Renal pelvis (tissue), 1 donor: ENCODE measurements at regions not wholly inside any gene's neighbourhood (a gene's known extent, or its start where the extent isn't known, plus 50 kb on each side); places are given as distances from the start of the nearest gene placed in this dataset.
"Not testable (repeated sequence)": the region's sequence is repeated elsewhere in the genome, so short reads cannot be mapped to it uniquely, and the experiment has no call there.

ENCODE experiments used
- DNase-seq: peaks from one replicate; pipeline ENCODE4 v3.0.0-alpha.2; 2013

DNA sequence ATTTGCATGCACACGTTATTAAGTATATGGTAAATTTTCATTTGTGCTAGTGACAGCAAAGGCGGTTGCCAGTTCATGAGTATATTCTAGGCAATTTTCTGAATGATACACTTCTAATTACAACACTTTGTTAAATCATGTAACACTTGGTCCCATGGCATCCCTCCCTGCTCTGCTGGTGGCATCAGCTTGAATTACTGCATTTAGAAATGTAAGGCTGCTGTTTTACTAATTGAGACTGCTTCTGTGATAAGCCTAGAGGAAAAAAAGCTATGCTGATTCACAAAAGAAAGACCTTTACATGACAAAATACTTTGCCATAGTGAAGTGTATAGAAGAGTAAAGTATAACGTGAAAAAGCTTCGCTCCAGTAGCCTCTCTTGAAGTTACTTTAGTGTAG is 636.1 kb downstream of the KCNH5 start:
- DNase-seq = no peak

DNA sequence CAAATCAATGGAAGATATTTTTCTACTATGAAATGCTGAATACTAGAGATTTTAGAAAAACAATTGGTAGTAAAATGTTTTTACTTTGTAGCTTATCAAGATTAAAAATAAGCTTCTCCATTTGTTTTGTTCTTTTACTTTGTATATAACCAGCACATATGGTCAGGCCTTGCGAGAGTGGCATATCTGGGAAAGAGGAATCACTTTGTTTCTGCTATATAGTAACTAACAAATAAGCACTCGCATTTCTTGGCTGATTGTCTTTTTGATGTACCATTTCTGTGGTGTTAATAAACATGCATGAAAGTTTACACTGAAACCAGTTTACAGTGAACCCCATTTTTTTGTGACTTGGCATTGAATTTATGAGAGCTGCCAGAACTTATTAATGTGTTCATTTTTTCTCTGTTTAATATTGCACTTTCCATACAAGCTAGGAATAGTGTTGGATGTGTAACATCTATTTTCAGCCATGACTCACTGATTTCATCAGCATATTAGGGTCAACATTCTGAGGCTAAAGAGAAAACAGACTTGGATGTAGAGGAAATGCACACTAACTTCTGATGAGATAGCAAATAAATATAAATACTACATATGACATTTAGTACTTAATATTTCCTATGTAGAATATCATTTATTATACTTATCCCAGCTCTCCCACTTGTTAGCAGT is 635.5 kb downstream of the KCNH5 start:
- DNase-seq = no peak

DNA sequence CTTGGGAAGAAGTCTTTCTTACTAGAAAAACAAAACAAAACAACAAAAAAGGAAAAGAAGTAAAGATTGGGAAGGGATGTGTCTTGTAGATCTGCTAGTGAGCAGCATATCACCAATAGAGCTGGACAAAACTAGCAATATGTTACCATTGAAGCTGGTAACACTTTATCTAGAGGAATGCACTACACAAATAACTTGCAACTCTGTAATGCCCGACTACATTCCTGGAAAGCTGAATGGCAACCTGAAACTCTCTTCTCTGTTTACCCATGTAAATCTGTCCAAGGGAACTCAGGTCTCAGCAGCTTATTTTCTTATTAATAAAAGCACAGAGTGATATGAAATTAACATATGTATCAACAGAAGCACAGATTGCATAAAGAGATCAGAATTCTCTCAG is 624.4 kb downstream of the KCNH5 start:
- DNase-seq = peak; percentile 22

DNA sequence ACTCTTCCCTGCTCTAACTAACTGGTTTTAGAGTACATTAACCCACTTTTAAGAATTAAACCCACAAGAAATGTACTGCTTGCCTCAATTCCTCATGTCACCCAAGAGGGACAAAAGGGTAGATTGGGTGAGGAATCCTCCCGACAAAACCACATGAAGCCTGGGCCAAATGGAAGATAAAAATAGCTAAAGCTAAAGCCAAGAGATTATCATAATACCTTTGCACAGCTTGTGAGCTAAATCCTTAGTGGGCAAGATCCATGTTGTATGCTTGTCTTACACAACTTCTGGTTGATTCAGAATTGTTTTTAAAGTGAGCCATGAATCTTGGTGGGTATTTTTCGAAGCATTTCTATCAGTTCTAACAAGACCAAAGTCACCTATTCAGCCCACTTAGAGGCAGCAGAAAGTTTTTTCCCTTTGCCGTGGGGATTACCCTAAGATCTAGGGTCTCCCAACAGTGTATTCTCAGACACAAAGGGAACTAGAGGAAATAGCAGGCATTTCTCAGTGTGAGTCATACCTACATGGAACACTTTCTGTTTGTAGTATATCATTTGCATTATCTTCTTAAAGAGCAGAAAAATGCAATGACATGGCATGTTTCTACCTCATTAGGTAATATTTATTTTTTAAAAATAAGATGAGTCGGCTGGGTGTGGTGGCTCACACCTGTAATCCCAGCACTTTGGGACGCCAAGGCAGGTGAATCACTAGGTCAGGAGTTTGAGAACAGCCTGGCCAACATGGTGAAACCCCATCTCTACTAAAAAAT is 616.6 kb downstream of the KCNH5 start:
- no peak for DNase-seq

DNA sequence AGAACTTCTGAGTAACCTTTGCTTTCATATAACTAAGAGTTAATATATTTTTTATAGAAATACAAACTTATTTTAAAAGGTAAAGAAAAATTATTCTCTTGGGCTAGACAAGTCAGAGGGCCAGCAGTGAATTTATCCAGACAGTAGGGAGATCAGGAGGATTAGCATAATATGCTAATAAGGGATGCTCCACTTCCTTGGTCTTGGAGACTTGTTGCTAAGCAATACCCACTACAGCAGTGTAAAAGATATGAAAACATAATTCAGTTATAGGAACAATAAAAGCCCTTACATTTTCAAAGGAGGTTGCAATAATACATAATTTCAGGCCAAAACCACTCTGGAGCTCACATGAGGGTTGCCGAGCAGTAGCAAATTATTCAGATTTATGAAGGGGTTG is 615.6 kb downstream of the KCNH5 start:
- no peak for DNase-seq

DNA sequence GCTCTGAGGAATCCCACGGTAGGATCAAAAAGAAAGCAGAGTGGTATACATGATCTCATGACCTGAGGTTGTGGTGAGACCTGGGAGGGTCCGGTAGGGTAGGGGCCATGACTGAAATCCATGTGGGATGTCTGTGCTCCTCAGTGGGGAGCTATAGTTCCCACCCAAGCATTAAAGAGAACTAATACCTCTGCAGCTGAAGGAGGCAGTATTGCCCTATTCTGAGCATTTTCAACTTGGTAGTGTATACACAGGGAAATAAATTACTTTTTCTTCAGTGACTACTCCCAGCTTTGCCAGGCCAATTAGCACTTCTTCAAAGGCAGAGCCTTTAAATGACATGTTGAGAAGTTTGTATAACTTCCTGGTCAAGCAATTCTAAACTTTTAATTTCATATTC is 613.8 kb downstream of the KCNH5 start:
- no peak for DNase-seq

DNA sequence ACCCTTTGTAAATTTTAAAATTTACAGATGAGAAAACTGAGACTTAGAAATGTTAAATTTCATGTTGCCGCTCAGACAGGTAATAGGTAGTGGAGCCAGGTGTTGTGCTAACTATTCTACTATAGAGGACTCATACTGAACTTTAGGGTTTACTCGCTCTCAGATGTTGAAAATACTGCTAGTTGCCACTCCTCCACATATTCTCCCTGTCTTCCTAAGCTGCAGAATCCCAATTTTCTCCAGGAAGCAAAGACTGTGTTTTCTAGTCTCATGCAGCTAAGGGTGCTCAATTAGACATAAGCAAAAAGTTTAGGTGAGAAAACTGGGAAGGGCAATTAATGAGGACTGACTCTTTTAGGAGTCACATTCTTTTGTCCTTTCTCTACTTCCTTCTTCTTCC is 612.3 kb downstream of the KCNH5 start:
- DNase-seq = no peak

DNA sequence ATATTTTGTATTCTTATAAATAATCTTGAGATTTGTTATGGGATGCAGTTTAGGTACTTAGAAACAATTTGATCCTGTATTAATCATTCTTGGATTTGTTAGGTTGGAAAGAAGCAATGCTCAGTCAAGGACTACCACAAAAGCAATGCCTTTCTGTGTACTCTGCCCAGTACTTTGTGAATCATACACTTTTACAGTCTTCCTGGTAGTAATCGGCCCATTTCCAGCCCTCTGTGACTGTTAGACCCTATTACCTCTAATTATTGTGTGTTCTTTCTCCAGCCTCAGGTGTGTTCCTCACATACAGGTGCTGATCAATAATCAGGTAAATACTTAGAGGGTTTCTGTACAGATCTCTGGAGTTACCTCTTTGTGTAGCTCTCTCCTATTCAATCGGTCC is 609.0 kb downstream of the KCNH5 start:
- no peak for DNase-seq

DNA sequence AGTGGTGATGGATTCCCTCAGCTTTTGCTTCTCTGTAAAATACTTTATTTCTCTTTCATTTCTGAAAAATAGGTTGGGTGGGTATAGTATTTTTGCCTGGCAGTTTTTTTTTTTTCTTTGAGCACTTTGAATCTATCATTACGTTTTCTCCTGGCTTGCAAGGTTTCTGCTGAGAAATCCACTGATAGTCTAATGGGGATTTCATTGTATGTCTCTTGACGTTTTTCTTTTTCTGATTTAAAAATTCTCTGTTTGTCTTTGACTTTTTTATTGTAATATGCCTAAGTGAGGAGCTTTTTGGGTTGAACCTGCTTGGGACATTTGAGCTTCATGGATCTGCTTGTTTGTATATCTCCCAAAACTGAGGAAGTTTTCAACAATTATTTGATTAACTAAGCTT is 606.0 kb downstream of the KCNH5 start:
- no peak for DNase-seq

DNA sequence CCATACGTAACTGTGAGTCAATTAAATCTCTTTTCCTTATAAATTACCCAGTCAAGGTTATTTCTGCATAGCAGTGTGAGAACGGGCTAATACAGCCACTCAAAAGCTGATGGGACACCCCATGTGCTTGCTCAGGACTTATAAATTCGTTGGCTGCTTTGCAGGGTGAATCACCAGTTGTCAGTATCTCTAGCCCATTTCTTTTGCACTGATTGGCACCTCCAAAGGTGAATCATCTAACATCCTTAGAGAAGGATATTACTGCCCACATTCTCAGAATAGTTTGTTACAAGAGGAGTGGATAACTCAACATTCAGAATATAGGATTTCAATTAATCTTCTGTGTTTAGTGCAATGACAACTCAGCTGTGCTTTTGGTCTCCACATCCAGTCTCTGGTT is 601.5 kb downstream of the KCNH5 start:
- DNase-seq = no peak

DNA sequence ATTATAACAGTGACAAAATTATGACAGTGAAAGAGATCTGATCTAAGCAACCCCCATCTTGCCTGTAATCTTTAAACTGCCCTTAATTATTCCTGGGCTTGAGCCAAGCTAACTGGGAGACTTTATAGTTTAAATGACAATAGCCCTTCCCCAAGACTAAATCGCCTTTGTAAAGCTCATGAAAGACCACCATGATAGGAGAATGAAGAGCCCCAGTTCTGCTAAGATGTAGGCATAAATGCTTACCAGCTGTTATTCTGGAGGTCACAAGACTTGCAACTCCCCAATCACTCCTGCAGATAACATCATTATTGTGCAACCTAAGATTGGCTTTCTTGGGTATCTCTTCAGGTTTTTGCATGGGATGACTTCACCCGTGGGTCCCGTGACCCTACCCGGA is 599.7 kb downstream of the KCNH5 start:
- no peak for DNase-seq

DNA sequence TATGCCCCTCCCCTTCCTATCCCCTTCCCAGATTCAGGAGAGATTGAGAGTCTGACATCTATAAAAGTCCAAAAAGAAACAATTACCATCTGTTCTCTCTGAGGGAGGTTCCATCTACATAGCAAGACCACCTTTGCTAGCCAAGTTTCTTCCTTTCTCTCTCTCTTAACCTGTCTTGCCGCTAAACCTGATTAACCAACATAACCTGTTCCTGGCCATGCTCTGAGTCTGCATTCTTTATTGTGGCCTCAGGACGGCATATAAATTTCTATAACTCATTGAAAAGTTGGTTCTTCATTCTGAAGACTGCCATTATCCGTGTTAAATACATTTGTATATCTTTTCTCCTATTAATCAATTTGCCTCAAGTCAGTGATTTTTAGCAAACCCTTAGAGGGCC is 594.0 kb downstream of the KCNH5 start:
- DNase-seq = no peak

DNA sequence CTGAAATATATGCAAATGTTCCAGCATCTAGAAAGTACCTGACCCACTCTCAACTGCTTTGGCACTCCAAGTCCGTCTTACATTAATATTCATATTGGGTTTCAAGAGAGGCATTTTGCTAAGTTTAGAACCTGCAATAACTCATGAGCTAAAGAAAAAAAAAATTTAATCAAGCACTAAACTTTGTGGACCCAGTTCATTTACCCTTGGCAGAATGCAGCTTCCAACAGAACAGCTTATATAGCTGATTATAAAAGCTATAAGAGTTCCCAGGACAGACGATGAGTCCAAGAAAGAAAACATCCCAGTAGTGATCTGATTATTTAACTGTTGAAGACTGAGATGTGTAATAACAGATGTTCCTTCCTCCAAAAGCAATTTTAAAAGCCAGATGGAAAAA is 592.0 kb downstream of the KCNH5 start:
- no peak for DNase-seq

DNA sequence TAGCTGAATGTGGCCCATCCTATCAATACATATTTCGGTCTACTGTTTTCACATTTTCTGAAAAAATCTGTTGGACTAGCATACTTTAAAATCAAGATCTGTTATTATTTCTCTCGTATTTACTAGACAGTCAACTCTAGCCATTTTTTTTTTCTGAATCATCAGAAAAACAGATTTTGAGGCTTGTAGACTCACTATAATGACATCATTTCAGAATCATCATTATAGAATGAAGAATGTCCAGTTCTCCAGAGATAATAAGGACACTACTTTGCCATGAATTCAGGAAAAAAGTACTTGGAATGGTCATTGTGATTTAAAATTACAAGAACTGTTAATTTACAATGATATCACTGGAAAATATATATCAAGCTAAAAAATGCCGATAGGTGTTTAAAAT is 589.8 kb downstream of the KCNH5 start:
- no peak for DNase-seq

DNA sequence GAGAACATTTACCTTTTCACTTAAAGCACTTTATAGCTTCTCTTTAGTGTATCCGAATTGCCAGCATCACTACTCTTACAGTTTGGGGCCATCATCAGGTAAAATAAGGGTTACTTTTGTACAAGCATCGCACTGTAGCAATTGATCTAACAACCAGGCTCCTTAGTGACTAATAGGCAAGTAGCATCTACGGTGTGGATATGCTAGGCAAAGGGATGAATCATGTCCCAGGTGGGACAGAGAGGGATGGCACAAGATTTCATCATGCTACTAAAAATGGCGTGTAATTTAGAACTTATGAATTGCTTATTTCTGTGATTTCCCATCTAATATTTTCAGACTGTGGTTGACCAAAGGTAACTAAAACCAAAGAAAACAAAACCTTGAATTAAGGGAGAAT is 582.3 kb downstream of the KCNH5 start:
- DNase-seq = no peak

DNA sequence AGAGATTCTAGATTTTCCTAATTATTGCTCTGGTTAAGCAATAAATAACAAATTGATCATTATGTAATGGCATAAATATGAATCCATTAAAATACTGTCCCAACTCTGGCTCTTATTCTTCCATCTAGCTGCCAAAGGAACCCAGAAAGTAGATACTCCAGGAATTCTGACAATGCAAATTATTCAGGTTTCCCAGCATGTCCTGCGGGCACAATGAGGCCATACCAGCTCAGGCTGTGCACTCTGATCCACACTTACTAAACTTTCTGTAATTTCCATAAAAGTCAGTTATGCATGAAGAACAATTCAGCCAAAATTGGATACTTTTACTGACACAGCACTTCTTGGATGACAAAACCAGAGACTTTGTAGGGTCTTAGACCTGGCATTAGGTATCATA is 576.3 kb downstream of the KCNH5 start:
- DNase-seq = no peak

DNA sequence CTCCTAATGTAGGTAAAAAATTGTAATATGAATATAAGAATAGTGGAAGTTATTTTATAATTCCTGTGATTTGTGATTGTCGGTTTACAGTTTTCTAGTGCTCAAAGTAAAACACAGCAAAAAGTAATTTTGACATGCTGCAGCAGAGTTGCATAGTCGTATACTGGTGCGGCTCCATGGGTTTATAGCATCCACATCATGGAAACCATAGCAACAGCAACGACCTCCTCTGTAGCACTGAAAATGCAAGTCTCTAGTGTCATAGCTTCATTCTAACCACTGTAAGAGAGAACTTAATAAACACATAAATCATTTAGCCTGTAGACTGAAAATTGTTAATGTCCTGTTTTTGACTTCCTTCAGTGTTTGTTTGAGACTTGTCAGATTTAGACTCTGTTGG is 574.3 kb downstream of the KCNH5 start:
- no peak for DNase-seq

DNA sequence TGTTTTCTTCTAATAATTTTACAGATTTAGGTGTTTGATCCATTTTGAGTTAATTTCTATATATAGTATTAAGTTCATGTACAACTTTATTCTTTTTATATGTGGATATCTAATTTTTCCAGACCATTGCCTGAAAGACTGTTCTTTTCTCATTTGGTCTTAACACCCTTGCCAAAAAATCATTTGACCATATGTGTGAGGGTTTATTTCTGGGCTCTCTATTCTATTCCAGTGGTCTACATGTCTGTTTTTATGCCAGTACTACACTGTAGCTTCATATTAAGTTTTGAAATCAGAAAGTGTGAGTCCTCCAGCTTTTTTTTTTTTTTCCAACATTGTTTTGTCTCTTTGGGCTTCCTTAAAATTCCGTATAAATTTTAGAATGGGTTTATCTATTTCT is 554.1 kb downstream of the KCNH5 start:
- DNase-seq = no peak

DNA sequence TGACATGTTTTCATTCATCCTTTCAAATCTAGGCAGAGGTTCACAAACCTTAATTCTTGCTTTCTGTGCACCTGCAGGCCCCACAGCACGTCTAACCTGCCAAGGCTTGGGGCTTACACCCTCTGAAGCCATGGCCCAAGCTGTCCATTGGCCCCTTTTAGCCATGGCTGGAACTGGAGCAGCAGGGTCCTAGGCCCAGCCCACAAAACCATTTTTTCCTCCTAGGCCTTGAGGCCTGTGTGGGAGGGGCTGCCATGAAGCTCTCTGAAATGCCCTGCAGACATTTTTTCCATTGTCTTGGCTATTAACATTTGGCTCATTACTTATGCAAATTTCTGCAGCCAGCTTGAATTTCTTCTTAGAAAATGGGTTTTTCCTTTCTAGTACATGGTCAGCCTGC is 547.5 kb downstream of the KCNH5 start:
- no peak for DNase-seq

DNA sequence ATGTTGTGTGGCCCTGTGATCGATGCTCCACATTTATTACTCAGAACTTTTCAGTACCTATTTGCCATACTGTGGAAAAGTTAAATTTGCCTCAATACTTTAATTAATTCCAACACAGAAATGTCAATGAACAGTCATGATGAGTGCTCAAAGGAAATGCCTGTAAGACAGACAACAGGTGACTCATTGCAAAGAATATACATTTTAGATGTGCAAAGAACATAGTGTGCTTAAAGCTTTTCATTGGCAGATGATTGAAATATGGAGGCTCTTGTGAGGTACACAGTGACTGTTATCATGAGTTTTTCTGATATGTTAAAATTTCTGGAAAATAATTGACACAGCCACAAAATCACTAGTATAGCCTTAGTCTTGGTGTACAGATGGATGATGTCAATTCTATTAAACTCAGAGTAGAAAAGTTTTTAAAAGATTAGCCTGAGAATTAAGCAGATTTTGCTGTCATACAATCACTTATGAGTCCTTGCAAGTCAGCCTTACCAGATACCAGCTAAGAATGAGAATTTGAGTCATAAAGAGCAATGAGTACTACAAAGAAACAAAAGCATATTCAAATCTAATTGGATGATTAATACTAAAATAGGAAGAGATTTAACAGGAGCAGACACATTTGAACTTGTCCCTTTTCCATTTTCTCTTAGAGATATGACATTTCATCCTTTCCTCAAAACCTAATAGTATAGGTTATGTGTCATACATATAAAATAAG is 544.1 kb downstream of the KCNH5 start:
- DNase-seq = no peak

DNA sequence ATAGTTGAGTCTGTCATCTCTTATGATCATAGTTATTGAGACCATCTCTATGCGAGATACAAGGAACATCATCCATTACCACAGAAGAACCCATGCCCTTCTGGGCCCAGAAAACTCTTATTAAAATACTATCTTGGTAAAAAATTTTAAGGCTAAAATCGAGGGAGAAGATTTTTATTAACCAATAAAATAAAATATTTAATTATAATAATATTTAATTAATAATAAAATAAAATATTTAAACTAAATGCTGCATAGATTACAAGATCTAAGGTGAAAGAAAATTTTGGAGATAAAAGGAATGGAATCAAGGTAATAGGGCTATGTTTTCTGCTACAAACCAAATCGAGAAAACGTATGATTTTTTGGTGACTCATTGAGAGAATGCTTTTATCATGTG is 540.2 kb downstream of the KCNH5 start:
- no peak for DNase-seq

DNA sequence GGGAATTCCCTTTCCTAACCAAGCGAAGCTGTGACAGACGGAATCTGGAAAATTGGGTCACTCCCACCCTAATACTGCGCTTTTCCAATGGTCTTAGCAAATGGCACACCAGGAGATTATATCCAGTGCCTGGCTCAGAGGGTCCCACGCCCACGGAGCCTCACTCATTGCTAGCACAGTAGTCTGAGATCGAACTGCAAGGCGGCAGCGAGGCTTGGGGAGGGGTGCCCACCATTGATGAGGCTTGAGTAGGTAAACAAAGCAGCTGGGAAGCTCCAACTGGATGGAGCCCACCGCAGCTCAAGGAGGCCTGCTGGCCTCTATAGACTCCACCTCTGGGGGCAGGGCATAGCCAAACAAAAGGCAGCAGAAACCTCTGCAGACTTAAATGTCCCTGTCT is 523.9 kb downstream of the KCNH5 start:
- not testable (repeated sequence) for DNase-seq

DNA sequence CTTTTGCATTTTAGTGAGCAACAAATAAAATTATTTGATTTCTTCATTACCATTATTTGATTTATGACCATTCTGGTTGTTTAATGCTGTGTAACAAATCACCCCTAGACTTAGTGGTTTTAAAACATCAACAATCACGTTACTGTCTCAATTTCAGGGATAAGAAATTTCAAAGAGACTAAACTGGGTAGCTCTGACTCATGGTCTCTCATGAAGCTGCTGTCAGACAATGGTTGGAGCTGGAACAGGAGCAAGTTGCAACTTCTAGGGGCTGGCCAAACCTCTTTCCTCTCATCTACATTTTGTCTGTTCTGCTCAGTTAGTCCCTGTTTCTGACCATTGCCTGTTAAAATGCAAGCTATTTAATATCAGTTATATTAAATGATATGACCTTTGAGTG is 517.0 kb downstream of the KCNH5 start:
- no peak for DNase-seq
